ENCODE measurements at regions not wholly inside any gene's neighbourhood (a gene's known extent, or its start where the extent isn't known, plus 50 kb on each side); places are given as distances from the start of the nearest gene placed in this dataset.
"Not testable (repeated sequence)": the region's sequence is repeated elsewhere in the genome, so short reads cannot be mapped to it uniquely, and the experiment has no call there.

- Histone ChIP-seq H3K36me3 (ENCODE audit: insufficient read depth, insufficient read length, low read length) (no peaks in the 10 kb centered on the region), H3K9ac (ENCODE audit: insufficient read length, low read depth) (no peak overlapping the region), H3K9me3 (ENCODE audit: insufficient read depth, low read length) (no peaks in the 10 kb centered on the region), H3K4me3 (ENCODE audit: insufficient read length, low read depth) (no peak overlapping the region), H3K4me1 (ENCODE audit: insufficient read depth, insufficient read length) (peaks cover 5% of the 10 kb centered on the region), H3K27me3 (ENCODE audit: insufficient read depth, insufficient read length) (no peaks in the 10 kb centered on the region)
- no peak for DNase-seq (ENCODE audit: low read depth, low spot score)
- TF ChIP-seq SUZ12 (IDR thresholded peaks at IDR 0.05; ENCODE audit: extremely low read depth, insufficient read depth, insufficient read length) (no peak), YY1 (IDR thresholded peaks at IDR 0.05; ENCODE audit: insufficient read depth, insufficient read length) (no peak), ZNF274 (IDR thresholded peaks at IDR 0.05; ENCODE audit: low read depth, low read length) (no peak)
Observed at GRCh38 chrX:39796856-39797255, 300.9 kb downstream of the BCOR start.

- H3K9me3 ChIP-seq (ENCODE audit: insufficient read depth, low read length); H3K27me3 ChIP-seq (ENCODE audit: insufficient read depth, insufficient read length); H3K4me1 ChIP-seq (ENCODE audit: insufficient read depth, insufficient read length); H3K36me3 ChIP-seq (ENCODE audit: insufficient read depth, insufficient read length, low read length); DNase-seq (ENCODE audit: low read depth, low spot score); H3K9ac ChIP-seq (ENCODE audit: insufficient read length, low read depth); H3K4me3 ChIP-seq (ENCODE audit: insufficient read length, low read depth): not testable (repeated sequence)
Observed at GRCh38 chrX:39798488-39798887, 299.3 kb downstream of the BCOR start.

DNA sequence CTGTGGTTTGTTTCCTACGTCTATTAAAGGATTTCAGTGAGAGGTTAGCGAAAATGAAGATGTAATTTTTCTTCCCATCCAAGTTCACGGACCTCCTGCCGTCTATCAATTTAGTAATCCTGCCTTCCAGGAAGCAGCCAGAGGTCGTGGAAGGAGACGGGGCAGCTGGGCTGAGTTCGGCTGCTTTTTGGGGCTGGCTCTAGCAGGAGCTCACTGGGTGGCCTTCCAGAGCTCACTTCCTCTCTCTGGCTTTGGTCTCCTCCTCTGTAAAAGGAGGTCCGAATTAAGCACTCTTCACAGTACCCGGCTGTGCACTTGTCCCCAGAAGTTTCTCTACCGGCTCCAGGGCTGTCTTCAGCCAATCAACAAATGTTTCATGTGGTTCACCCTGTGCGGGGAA, 295.4 kb downstream of the BCOR start:
- no peaks in the 10 kb centered on the region for H3K36me3 ChIP-seq (ENCODE audit: insufficient read depth, insufficient read length, low read length)
- H3K27me3 ChIP-seq (ENCODE audit: insufficient read depth, insufficient read length): no peaks in the 10 kb centered on the region
- TF ChIP-seq YY1 (IDR thresholded peaks at IDR 0.05; ENCODE audit: insufficient read depth, insufficient read length) (no peak), ZNF274 (IDR thresholded peaks at IDR 0.05; ENCODE audit: low read depth, low read length) (no peak), SUZ12 (IDR thresholded peaks at IDR 0.05; ENCODE audit: extremely low read depth, insufficient read depth, insufficient read length) (no peak)
- H3K4me1 ChIP-seq (ENCODE audit: insufficient read depth, insufficient read length): peaks cover 3% of the 10 kb centered on the region
- H3K9ac ChIP-seq (ENCODE audit: insufficient read length, low read depth): no peak overlapping the region
- DNase-seq (ENCODE audit: low read depth, low spot score): no peak
- H3K9me3 ChIP-seq (ENCODE audit: insufficient read depth, low read length): no peaks in the 10 kb centered on the region; the same call in 1 of the 2 replicates
- no peak overlapping the region for H3K4me3 ChIP-seq (ENCODE audit: insufficient read length, low read depth)

- no peak for TF ChIP-seq ZNF274 (IDR thresholded peaks at IDR 0.05; ENCODE audit: low read depth, low read length)
- TF ChIP-seq SUZ12 (IDR thresholded peaks at IDR 0.05; ENCODE audit: extremely low read depth, insufficient read depth, insufficient read length): no peak
- TF ChIP-seq YY1 (IDR thresholded peaks at IDR 0.05; ENCODE audit: insufficient read depth, insufficient read length): no peak
- H3K4me3 ChIP-seq (ENCODE audit: insufficient read length, low read depth): no peak overlapping the region
- H3K36me3 ChIP-seq (ENCODE audit: insufficient read depth, insufficient read length, low read length): no peaks in the 10 kb centered on the region
- no peaks in the 10 kb centered on the region for H3K27me3 ChIP-seq (ENCODE audit: insufficient read depth, insufficient read length)
- no peak overlapping the region for H3K9ac ChIP-seq (ENCODE audit: insufficient read length, low read depth)
- H3K4me1 ChIP-seq (ENCODE audit: insufficient read depth, insufficient read length): peaks cover 2% of the 10 kb centered on the region
- no peak for DNase-seq (ENCODE audit: low read depth, low spot score)
- H3K9me3 ChIP-seq (ENCODE audit: insufficient read depth, low read length): no peaks in the 10 kb centered on the region; the same call in 1 of the 2 replicates
Observed at GRCh38 chrX:39802908-39803307, 294.9 kb downstream of the BCOR start.

DNA sequence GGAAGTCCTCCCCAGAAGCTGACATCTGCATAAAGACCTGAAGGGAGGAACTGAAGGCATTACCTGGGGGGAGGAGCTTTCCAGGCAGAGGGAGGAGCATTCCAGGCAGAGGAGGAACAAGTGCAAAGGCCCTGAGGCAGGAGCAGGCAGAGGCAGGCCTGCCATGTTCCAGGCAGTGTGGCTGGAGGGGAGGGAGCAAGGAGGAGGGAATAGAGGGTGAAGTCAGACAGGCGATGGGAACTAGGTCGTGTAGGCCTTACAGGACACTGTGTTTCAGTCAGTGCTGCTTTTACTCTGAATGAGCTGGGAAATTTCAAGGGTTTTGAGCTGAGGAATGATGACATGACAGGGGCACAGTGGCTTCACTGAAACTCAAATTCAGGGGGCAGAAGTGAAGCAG, 292.7 kb downstream of the BCOR start:
- DNase-seq (ENCODE audit: low read depth, low spot score): no peak
- Histone ChIP-seq H3K4me1 (ENCODE audit: insufficient read depth, insufficient read length) (peaks cover 5% of the 10 kb centered on the region), H3K9ac (ENCODE audit: insufficient read length, low read depth) (no peak overlapping the region), H3K9me3 (ENCODE audit: insufficient read depth, low read length) (no peaks in the 10 kb centered on the region; the same call in 1 of the 2 replicates), H3K4me3 (ENCODE audit: insufficient read length, low read depth) (no peak overlapping the region), H3K36me3 (ENCODE audit: insufficient read depth, insufficient read length, low read length) (no peaks in the 10 kb centered on the region), H3K27me3 (ENCODE audit: insufficient read depth, insufficient read length) (no peaks in the 10 kb centered on the region)
- TF ChIP-seq SUZ12 (IDR thresholded peaks at IDR 0.05; ENCODE audit: extremely low read depth, insufficient read depth, insufficient read length) (no peak), ZNF274 (IDR thresholded peaks at IDR 0.05; ENCODE audit: low read depth, low read length) (no peak), YY1 (IDR thresholded peaks at IDR 0.05; ENCODE audit: insufficient read depth, insufficient read length) (no peak)

GRCh38 chrX:39805825-39806224, 291.9 kb downstream of the BCOR start:
- H3K4me3 ChIP-seq (ENCODE audit: insufficient read length, low read depth): no peak overlapping the region
- H3K9me3 ChIP-seq (ENCODE audit: insufficient read depth, low read length): no peaks in the 10 kb centered on the region; the same call in 1 of the 2 replicates
- no peak for DNase-seq (ENCODE audit: low read depth, low spot score)
- H3K27me3 ChIP-seq (ENCODE audit: insufficient read depth, insufficient read length): no peaks in the 10 kb centered on the region
- H3K9ac ChIP-seq (ENCODE audit: insufficient read length, low read depth): no peak overlapping the region
- peaks cover 5% of the 10 kb centered on the region for H3K4me1 ChIP-seq (ENCODE audit: insufficient read depth, insufficient read length)
- no peak for TF ChIP-seq SUZ12 (IDR thresholded peaks at IDR 0.05; ENCODE audit: extremely low read depth, insufficient read depth, insufficient read length)
- no peak for TF ChIP-seq ZNF274 (IDR thresholded peaks at IDR 0.05; ENCODE audit: low read depth, low read length)
- no peak for TF ChIP-seq YY1 (IDR thresholded peaks at IDR 0.05; ENCODE audit: insufficient read depth, insufficient read length)
- no peaks in the 10 kb centered on the region for H3K36me3 ChIP-seq (ENCODE audit: insufficient read depth, insufficient read length, low read length)

- no peaks in the 10 kb centered on the region for H3K27me3 ChIP-seq (ENCODE audit: insufficient read depth, insufficient read length)
- no peak overlapping the region for H3K9ac ChIP-seq (ENCODE audit: insufficient read length, low read depth)
- peaks cover 8% of the 10 kb centered on the region for H3K4me1 ChIP-seq (ENCODE audit: insufficient read depth, insufficient read length)
- no peaks in the 10 kb centered on the region; the same call in 1 of the 2 replicates for H3K9me3 ChIP-seq (ENCODE audit: insufficient read depth, low read length)
- TF ChIP-seq ZNF274 (IDR thresholded peaks at IDR 0.05; ENCODE audit: low read depth, low read length) (no peak), SUZ12 (IDR thresholded peaks at IDR 0.05; ENCODE audit: extremely low read depth, insufficient read depth, insufficient read length) (no peak), YY1 (IDR thresholded peaks at IDR 0.05; ENCODE audit: insufficient read depth, insufficient read length) (no peak)
- no peak for DNase-seq (ENCODE audit: low read depth, low spot score)
- no peak overlapping the region for H3K4me3 ChIP-seq (ENCODE audit: insufficient read length, low read depth)
- H3K36me3 ChIP-seq (ENCODE audit: insufficient read depth, insufficient read length, low read length): no peaks in the 10 kb centered on the region
Observed at GRCh38 chrX:39808471-39808917, 289.3 kb downstream of the BCOR start.

GRCh38 chrX:39809331-39809730, 288.4 kb downstream of the BCOR start:
- DNase-seq (ENCODE audit: low read depth, low spot score): no peak
- H3K27me3 ChIP-seq (ENCODE audit: insufficient read depth, insufficient read length): no peaks in the 10 kb centered on the region

More at GRCh38 chrX:39809331-39809730, 288.4 kb downstream of the BCOR start:
- Histone ChIP-seq H3K9me3 (ENCODE audit: insufficient read depth, low read length) (no peaks in the 10 kb centered on the region; the same call in 1 of the 2 replicates), H3K4me3 (ENCODE audit: insufficient read length, low read depth) (no peak overlapping the region), H3K4me1 (ENCODE audit: insufficient read depth, insufficient read length) (peaks cover 8% of the 10 kb centered on the region), H3K9ac (ENCODE audit: insufficient read length, low read depth) (no peak overlapping the region), H3K36me3 (ENCODE audit: insufficient read depth, insufficient read length, low read length) (no peaks in the 10 kb centered on the region)
- TF ChIP-seq YY1 (IDR thresholded peaks at IDR 0.05; ENCODE audit: insufficient read depth, insufficient read length): no peak
- TF ChIP-seq SUZ12 (IDR thresholded peaks at IDR 0.05; ENCODE audit: extremely low read depth, insufficient read depth, insufficient read length): no peak
- no peak for TF ChIP-seq ZNF274 (IDR thresholded peaks at IDR 0.05; ENCODE audit: low read depth, low read length)

All from NT2/D1 (cell line).